ENCODE measurements at regions not wholly inside any gene's neighbourhood (a gene's known extent, or its start where the extent isn't known, plus 50 kb on each side); places are given as distances from the start of the nearest gene placed in this dataset.

DNA sequence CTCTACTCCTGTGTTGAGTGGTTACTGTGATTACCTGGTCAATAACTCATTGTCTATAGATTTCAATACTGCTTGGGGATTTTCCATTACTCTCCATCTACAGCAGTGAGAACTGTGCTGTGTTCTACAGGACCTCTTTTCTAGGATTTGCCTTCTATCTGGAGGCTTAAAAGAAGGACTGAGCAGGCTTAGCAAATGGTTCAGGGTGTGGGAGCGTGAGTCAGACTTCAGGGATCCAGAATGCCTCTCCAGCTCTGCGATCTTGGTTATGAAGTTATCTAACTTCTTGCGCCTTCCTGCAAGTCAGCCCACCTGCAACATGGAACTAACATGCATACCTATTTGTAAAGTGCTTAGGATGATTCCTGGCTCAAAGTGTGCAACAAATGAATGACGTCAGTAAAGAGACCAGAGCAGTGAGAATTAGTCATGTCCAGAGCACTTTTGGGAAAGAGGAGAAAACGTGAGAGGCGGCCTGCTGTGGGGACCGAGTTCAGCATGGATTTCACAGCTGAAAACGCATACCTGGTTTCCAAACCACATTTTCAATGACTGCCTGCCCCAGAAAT, 610.1 kb upstream of the CDH4 start:
- Mint-ChIP-seq H3K27me3 (peaks cover 0 to 5% of the 10 kb centered on the region in 2 donors), H3K27ac (no peak overlapping the region)

DNA sequence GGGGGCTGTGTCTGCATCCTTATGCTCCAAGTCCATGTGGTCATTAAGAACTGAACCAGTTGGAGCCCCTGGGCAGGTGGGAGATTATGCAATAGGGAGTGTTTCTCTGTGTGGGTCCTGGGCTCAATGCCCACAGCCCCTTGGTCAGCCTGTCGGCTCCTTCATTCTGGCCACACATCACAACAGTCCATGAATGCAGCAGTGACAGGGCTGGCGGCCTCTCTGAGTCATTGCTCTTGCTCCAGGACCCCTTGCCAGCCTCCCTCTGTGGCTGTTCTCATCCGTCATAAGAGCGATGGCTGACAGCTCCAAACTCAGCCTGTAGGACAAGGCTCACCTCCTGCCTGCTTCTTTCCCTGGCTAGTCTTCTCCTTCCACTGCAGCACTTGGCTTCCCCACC, 609.5 kb upstream of the CDH4 start:
- H3K9me3 Mint-ChIP-seq, result peaks cover 0 to 4% of the 10 kb centered on the region in 2 donors
- no peaks in the 10 kb centered on the region for H3K4me1 Mint-ChIP-seq
- DNase-seq (no peak), ATAC-seq (replicated peaks) (no peak)
- no peak overlapping the region for H3K4me3 Mint-ChIP-seq
- H3K27me3 Mint-ChIP-seq, result peaks cover 0 to 5% of the 10 kb centered on the region in 2 donors
- no peak overlapping the region for H3K27ac Mint-ChIP-seq
- no peaks in the 10 kb centered on the region for H3K36me3 Mint-ChIP-seq

More for the DNA sequence above, 610.1 kb upstream of the CDH4 start:
- no peak overlapping the region for H3K4me3 Mint-ChIP-seq
- H3K36me3 Mint-ChIP-seq, result no peaks in the 10 kb centered on the region
- DNase-seq, result no peak
- H3K9me3 Mint-ChIP-seq, result peaks cover 0 to 4% of the 10 kb centered on the region in 2 donors
- no peak for ATAC-seq (replicated peaks)
- H3K4me1 Mint-ChIP-seq, result no peaks in the 10 kb centered on the region

DNA sequence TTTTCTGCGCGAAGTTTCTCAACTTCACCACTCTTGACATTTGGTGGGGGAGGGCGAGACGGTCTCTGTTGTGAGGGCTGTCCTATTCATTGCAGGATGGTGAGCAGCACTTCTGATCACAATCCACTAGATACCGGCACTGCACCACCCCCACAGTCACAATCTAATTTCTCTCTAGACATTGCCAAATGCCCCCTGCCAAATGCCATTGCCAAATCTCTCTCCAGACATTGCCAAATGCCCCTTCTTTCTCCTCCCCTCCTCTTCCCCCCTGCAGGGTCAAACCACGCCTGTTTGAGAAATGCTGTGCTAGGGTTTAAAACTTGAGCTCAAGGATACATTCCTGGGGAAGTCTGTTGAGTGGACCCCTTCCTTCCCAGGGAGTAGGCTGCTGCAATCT, 603.5 kb upstream of the CDH4 start:
- ATAC-seq (replicated peaks), result no peak
- Mint-ChIP-seq H3K27me3 (peaks cover 0 to 5% of the 10 kb centered on the region in 2 donors), H3K27ac (no peak overlapping the region), H3K4me1 (no peaks in the 10 kb centered on the region), H3K9me3 (peaks cover 7 to 10% of the 10 kb centered on the region in 2 donors), H3K4me3 (no peak overlapping the region), H3K36me3 (no peaks in the 10 kb centered on the region)
- DNase-seq, result no peak

DNA sequence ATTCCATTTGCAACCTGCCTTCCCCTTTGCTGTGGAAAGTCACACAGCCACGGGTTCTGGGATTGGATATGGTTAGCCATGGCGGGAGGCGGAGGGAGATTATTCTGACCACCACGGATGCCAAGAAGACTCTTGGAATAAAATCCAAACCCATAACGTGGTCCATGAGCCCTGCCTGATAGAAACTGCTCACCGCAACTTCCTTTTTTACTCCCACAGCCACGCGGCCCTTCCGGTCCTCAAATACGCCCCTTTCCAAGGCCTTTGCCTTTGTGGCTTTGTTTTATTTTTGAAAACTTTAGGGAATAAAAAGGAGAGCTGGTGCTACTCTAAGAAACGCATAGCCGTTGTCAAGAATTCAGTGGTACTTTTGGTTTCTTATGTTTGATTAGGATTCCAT, 602.5 kb upstream of the CDH4 start:
- H3K4me1 Mint-ChIP-seq, result no peaks in the 10 kb centered on the region
- H3K27me3 Mint-ChIP-seq, result peaks cover 0 to 5% of the 10 kb centered on the region in 2 donors
- ATAC-seq (replicated peaks) (no peak), DNase-seq (no peak)
- H3K4me3 Mint-ChIP-seq, result no peak overlapping the region
- H3K36me3 Mint-ChIP-seq, result no peaks in the 10 kb centered on the region
- H3K27ac Mint-ChIP-seq, result no peak overlapping the region
- H3K9me3 Mint-ChIP-seq, result peaks cover 7 to 10% of the 10 kb centered on the region in 2 donors

DNA sequence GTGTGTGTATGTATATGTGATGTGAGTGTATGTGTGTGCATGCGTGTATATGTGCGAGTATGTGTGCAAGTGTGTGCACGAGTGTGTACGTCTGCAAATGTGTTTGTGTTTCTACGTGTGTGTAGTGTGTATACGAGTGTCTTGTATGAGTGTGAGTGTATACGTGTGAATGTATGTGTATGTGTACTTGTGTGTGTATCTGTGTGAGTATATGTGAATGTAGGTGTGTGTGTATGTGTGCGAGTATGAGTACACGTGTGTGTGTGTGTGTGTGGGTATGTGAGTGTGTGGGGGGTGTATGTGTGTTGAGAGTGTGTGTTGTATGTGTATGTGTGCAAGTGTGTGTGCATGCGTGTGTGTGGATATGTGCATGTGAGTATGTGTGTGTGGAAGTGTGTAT, 602.0 kb upstream of the CDH4 start:
- ATAC-seq (replicated peaks), result no peak
- Mint-ChIP-seq H3K4me3 (no peak overlapping the region), H3K4me1 (no peaks in the 10 kb centered on the region), H3K27me3 (peaks cover 0 to under 1% of the 10 kb centered on the region in 2 donors), H3K36me3 (no peaks in the 10 kb centered on the region), H3K9me3 (peaks cover 7 to 9% of the 10 kb centered on the region in 2 donors), H3K27ac (no peak overlapping the region)
- no peak for DNase-seq

DNA sequence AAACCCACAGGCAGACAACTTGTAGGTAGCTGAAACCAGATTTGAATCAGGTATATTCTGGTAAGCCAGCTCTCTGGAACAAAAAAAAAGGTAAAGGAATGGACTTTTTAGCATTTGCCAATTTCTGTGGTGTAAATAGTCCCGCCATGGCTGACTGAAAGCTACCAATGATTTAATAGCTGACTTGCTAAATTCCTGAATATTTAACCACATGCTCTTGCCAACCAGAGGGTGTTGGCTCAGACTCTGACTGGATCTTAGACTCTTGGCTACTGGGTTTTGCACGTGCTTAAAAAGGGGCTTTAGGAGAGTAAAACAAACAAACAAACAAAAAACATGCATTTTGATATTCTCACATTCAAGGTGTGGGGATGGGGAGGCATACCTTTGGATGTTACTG, 600.0 kb upstream of the CDH4 start:
- no peak for ATAC-seq (replicated peaks)
- no peaks in the 10 kb centered on the region for H3K36me3 Mint-ChIP-seq
- H3K27ac Mint-ChIP-seq, result no peak overlapping the region

DNA sequence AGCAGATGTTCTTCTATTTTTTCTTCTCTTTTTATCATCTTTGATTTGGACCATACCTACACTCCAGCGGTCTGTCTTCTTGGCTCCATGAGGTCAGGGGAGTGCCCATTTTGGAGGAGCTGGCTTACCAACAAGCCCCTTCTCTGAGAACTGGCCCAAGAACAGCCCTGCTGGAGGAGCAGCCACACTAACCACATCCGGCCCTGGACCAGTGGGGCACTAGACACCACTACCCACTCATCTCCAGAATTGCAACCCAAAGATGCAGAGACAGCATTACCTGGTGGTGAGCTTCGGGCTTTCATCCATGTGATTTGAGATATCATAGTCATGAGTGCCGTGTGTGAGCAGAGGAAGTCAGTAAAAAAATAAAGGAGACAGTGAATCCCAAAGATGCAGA, 599.4 kb upstream of the CDH4 start:
- Mint-ChIP-seq H3K9me3 (peaks cover 11 to 16% of the 10 kb centered on the region in 2 donors), H3K4me1 (no peaks in the 10 kb centered on the region), H3K4me3 (no peak overlapping the region), H3K36me3 (no peaks in the 10 kb centered on the region), H3K27ac (no peak overlapping the region), H3K27me3 (no peaks in the 10 kb centered on the region)
- DNase-seq (no peak), ATAC-seq (replicated peaks) (no peak)

More for the DNA sequence above, 600.0 kb upstream of the CDH4 start:
- H3K4me1 Mint-ChIP-seq, result no peaks in the 10 kb centered on the region
- DNase-seq, result no peak
- H3K4me3 Mint-ChIP-seq, result no peak overlapping the region
- H3K27me3 Mint-ChIP-seq, result no peaks in the 10 kb centered on the region
- H3K9me3 Mint-ChIP-seq, result peaks cover 11 to 16% of the 10 kb centered on the region in 2 donors

DNA sequence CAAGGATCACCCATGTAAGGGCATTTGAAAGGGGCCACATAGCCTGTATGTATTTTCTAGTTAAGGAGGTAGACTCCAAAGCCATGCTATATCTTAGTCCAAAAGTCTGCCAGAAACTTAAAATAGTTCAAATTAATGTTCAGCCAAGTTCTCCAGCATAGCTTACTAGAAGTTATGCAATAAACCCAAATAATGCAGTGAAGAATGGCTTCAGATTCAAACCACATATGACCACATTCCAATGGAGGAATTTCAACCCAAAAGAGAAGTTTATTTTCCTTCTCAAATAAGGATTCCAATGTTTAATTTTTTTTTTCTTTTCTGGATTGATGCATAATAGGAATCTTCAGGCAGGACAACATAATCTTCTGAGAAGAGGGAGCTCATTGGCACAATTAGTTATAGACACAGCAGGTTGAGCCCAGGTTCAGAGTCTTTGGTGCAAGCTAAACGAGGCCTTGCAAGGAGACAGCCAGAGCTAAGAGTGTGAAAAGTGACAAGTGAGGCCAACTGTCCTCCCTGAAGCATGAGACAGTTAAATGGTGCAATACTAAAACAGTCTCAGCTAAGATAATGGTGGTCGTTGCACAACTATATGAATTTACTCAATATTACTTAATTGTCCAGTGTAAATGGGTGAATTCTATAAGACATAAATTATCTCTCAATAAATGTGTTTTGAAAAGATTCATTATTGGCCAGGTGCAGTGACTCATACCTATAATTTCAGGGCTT, 598.8 kb upstream of the CDH4 start:
- no peaks in the 10 kb centered on the region for H3K36me3 Mint-ChIP-seq
- no peaks in the 10 kb centered on the region for H3K4me1 Mint-ChIP-seq
- DNase-seq, result no peak
- ATAC-seq (replicated peaks), result no peak
- H3K4me3 Mint-ChIP-seq, result no peak overlapping the region
- H3K27me3 Mint-ChIP-seq, result peaks cover 0 to 5% of the 10 kb centered on the region in 2 donors
- H3K27ac Mint-ChIP-seq, result no peak overlapping the region
- H3K9me3 Mint-ChIP-seq, result peaks cover 11 to 16% of the 10 kb centered on the region in 2 donors

DNA sequence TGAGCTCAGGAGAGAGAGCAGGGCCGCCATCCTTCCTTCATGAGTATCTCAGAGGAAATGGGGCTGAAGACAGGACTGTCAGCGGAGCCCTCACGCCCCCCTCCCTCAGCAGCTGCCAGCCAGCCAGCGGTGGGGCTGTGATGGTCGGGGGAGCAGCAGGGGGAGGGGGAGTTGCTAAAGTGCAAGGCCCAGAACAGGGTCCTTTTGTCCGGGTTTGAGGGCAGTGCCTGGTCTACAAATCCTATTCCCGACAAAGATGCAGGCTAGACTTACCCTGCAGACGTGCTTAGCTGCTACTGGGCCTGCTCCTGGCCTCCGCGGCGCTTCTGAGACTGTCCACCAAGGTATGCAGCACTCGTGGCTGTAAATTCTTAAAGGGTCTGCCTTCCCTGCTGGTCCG, 593.4 kb upstream of the CDH4 start:
- H3K27ac Mint-ChIP-seq, result no peak overlapping the region
- ATAC-seq (replicated peaks) (no peak), DNase-seq (no peak)
- no peaks in the 10 kb centered on the region for H3K36me3 Mint-ChIP-seq
- H3K9me3 Mint-ChIP-seq, result peaks cover 4 to 10% of the 10 kb centered on the region in 2 donors
- H3K4me1 Mint-ChIP-seq, result no peaks in the 10 kb centered on the region
- no peak overlapping the region for H3K4me3 Mint-ChIP-seq
- H3K27me3 Mint-ChIP-seq, result peaks cover 0 to 10% of the 10 kb centered on the region in 2 donors

DNA sequence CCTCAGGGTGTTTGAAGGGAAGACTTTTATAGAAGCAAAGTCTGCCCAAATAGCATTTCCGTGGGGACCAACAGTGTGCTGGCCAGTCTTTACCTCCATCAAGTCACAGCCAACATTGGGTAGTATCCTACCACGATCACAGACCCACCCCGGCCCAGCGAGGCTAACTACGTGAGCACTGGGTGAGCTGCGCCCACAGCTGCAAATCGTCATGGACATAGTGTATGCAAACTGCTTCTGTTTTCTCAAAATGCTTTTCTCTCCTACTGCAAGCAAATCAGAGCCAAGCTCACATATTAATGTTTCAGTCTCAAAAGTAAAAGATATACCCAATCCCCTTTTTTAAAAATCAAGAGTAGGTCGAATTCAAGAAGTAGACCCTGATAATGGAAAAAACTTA, 592.8 kb upstream of the CDH4 start:
- Mint-ChIP-seq H3K4me1 (no peaks in the 10 kb centered on the region), H3K27ac (no peak overlapping the region), H3K9me3 (peaks cover 4 to 10% of the 10 kb centered on the region in 2 donors), H3K36me3 (no peaks in the 10 kb centered on the region), H3K27me3 (peaks cover 0 to 10% of the 10 kb centered on the region in 2 donors), H3K4me3 (no peak overlapping the region)
- DNase-seq, result no peak
- no peak for ATAC-seq (replicated peaks)

DNA sequence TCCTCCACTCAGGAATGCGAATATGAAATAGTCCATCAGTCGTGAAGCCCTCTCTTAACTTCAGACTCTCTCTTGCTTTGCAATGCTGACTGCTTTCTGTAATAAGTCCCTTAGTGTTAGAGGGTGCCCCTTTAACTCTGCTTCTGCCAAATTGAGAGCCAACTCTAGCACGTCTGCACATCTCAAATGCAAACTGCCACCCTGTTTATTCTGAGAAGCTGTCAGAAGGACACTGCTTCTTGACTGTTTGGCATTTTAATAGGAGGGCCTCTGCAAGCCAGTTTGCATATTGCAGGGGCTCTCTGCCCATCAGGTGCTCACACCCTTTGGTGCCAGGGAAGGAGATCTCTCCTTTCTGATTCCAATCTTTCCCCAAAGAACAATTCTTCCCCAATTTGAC, 589.8 kb upstream of the CDH4 start:
- no peaks in the 10 kb centered on the region for H3K36me3 Mint-ChIP-seq
- no peak for ATAC-seq (replicated peaks)
- peaks cover 0 to 10% of the 10 kb centered on the region in 2 donors for H3K27me3 Mint-ChIP-seq
- no peak overlapping the region for H3K27ac Mint-ChIP-seq
- H3K4me3 Mint-ChIP-seq, result no peak overlapping the region
- DNase-seq, result no peak
- H3K4me1 Mint-ChIP-seq, result no peaks in the 10 kb centered on the region
- no peaks in the 10 kb centered on the region for H3K9me3 Mint-ChIP-seq

DNA sequence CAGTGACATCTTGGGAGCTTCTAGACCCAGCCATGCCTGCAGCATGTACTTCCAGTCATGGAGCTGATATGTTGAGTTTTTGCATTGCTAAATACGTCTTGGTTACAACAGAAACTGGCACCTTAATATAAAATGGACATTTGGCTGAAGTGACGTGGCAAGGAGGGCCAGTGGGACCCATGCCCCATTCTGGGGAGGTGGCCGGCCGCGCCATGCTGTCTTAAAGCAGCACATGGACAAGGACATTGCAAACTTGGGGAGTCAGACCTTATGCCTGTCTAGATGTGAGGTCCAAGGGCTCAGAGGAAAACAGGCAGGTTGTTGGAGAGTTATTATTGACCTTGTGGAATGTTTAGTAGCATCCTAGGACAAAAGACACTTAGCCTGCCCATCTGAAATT, 588.0 kb upstream of the CDH4 start:
- DNase-seq (no peak), ATAC-seq (replicated peaks) (no peak)
- Mint-ChIP-seq H3K27ac (no peak overlapping the region), H3K4me3 (no peak overlapping the region), H3K9me3 (no peaks in the 10 kb centered on the region), H3K27me3 (peaks cover 0 to 4% of the 10 kb centered on the region in 2 donors), H3K36me3 (no peaks in the 10 kb centered on the region), H3K4me1 (no peaks in the 10 kb centered on the region)

DNA sequence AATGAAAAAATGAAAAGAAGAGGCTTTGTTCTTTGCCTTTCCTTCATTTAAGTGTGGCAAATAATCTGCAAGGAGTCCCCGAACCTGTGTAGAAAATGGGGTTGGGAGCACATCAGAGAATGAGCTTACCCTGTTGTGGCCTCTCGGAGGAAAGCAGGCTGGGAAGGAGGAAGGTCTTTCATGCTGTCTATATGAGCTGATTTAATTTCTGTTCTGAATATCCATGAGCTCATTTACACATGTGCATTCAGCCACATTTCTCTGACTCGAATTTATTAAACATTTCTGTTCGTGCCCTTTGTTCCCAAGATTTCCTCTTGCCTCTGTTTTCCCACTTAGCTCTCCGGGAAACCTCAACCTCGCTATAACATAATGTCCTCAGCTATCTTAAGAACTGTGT, 584.4 kb upstream of the CDH4 start:
- ATAC-seq (replicated peaks) (no peak), DNase-seq (no peak)
- Mint-ChIP-seq H3K4me3 (no peak overlapping the region), H3K27ac (no peak overlapping the region), H3K36me3 (no peaks in the 10 kb centered on the region), H3K9me3 (no peaks in the 10 kb centered on the region), H3K4me1 (no peaks in the 10 kb centered on the region), H3K27me3 (no peaks in the 10 kb centered on the region)

DNA sequence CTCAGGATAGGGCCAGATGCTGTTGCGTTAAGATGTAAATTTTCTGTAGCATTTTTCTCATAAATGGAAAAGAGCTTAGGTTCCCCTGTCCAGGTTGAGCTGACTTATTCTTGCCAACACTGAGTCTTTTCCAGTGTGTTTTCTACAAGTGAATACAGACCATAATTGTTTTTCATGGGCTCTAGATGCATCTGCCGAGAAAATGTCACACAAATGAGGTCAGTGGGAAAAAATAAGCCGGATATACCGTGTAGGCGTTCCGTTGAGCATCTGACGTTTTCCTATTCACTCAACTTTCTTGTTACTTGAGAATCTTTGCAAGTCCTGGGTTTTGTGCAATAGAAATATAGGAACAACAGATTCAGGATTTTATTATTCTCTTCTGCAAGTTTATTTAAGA, 582.9 kb upstream of the CDH4 start:
- Mint-ChIP-seq H3K27me3 (no peaks in the 10 kb centered on the region), H3K27ac (no peak overlapping the region), H3K36me3 (no peaks in the 10 kb centered on the region), H3K4me3 (no peak overlapping the region), H3K9me3 (no peaks in the 10 kb centered on the region), H3K4me1 (no peaks in the 10 kb centered on the region)
- ATAC-seq (replicated peaks) (no peak), DNase-seq (no peak)

DNA sequence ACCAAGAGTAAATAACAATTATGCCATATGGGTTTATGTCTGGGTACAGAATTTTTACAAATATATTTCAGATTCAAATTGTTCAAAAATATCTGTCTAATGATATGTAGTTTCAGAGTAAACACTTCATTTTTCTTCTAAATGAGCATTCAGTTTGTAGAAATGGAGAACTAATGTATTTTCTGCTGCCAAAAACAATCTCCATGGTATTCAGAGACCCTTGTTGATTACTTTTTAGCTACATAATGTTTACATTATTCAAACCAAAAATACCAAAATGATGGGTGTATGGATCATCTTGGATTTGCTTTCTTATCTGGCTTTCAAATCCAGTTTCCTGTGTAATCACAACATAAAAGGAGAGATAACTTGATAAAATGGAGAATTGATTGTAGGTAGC, 576.0 kb upstream of the CDH4 start:
- Mint-ChIP-seq H3K36me3 (no peaks in the 10 kb centered on the region), H3K4me1 (no peaks in the 10 kb centered on the region), H3K9me3 (no peaks in the 10 kb centered on the region), H3K27me3 (no peaks in the 10 kb centered on the region), H3K27ac (no peak overlapping the region), H3K4me3 (no peak overlapping the region)
- ATAC-seq (replicated peaks) (no peak), DNase-seq (no peak)

All from stimulated activated naive B cell treated with anti-CD40 and anti-IgM and Interleukin-4, amounts not matched to agents 10 μg/mL and 1 μg/mL and 100 μg/mL, for 72 hours (primary cell).